BE2C (cell line): ENCODE measurements at regions not wholly inside any gene's neighbourhood (a gene's known extent, or its start where the extent isn't known, plus 50 kb on each side); places are given as distances from the start of the nearest gene placed in this dataset.
A peak's percentile ranks its signal among the peaks of the same experiment; 100 is the strongest.

ENCODE experiments used
- DNase-seq: peaks from one replicate; pipeline ENCODE4 v3.0.0-alpha.2; 2020
- H3K27me3 ChIP-seq: fragments of 250-450 bp; sonication (Bioruptor Pico); 2 replicates; pipeline ENCODE4 v1.5.1; 2020; ENCODE audit warnings: mild to moderate bottlenecking
- H3K36me3 ChIP-seq: fragments of 250-450 bp; sonication (Bioruptor Pico); 2 replicates; pipeline ENCODE4 v1.5.1; 2020; ENCODE audit warnings: mild to moderate bottlenecking
- H3K4me1 ChIP-seq: fragments of 250-450 bp; sonication (Bioruptor Pico); 2 replicates; pipeline ENCODE4 v1.5.1; 2020
- H3K4me3 ChIP-seq: 2 replicates; pipeline ENCODE4 v1.5.1; 2011; ENCODE audit warnings: low read depth, low read length
- H3K9me3 ChIP-seq: fragments of 250-450 bp; sonication (Bioruptor Pico); 2 replicates; pipeline ENCODE4 v1.5.1; 2020
- CTCF ChIP-seq: IDR thresholded peaks from 2 replicates; pipeline ENCODE4 v1.5.1; 2012; ENCODE audit warnings: mild to moderate bottlenecking, low read depth, low read length

GRCh38 chr7:135803143-135803542, 54.5 kb upstream of the FAM180A start:
- no peak overlapping the region for H3K4me3 ChIP-seq
- H3K27me3 ChIP-seq: no peaks in the 10 kb centered on the region
- H3K36me3 ChIP-seq: no peaks in the 10 kb centered on the region
- H3K9me3 ChIP-seq: no peaks in the 10 kb centered on the region
- no peak for DNase-seq
- no peak for TF ChIP-seq CTCF
- peaks cover 7% of the 10 kb centered on the region for H3K4me1 ChIP-seq

- Histone ChIP-seq H3K27me3 (no peaks in the 10 kb centered on the region), H3K9me3 (no peaks in the 10 kb centered on the region), H3K4me3 (no peak overlapping the region), H3K36me3 (no peaks in the 10 kb centered on the region), H3K4me1 (peaks cover 7% of the 10 kb centered on the region)
- no peak for DNase-seq
- TF ChIP-seq CTCF: no peak
These were observed 54.1 kb upstream of the FAM180A start for GRCh38 chr7:135802697-135803096.

GRCh38 chr7:135801877-135802276, 53.3 kb upstream of the FAM180A start:
- H3K4me1 ChIP-seq: peaks cover 7% of the 10 kb centered on the region
- no peak for TF ChIP-seq CTCF
- DNase-seq: peak; percentile 60
- H3K36me3 ChIP-seq: no peaks in the 10 kb centered on the region
- H3K27me3 ChIP-seq: no peaks in the 10 kb centered on the region
- no peaks in the 10 kb centered on the region for H3K9me3 ChIP-seq
- no peak overlapping the region for H3K4me3 ChIP-seq

GRCh38 chr7:135801045-135801693, 52.6 kb upstream of the FAM180A start:
- DNase-seq: peak; percentile 62
- TF ChIP-seq CTCF: peak; percentile 94
- H3K36me3 ChIP-seq: no peaks in the 10 kb centered on the region
- no peaks in the 10 kb centered on the region for H3K27me3 ChIP-seq
- peak overlapping the region; percentile 42 for H3K4me3 ChIP-seq
- no peaks in the 10 kb centered on the region for H3K9me3 ChIP-seq
- H3K4me1 ChIP-seq: peaks cover 7% of the 10 kb centered on the region

- no peaks in the 10 kb centered on the region for H3K27me3 ChIP-seq
- no peaks in the 10 kb centered on the region for H3K9me3 ChIP-seq
- no peaks in the 10 kb centered on the region for H3K36me3 ChIP-seq
- TF ChIP-seq CTCF: no peak
- H3K4me1 ChIP-seq: peaks cover 7% of the 10 kb centered on the region
- peak overlapping the region; percentile 42 for H3K4me3 ChIP-seq
- no peak for DNase-seq
These were observed 51.9 kb upstream of the FAM180A start for GRCh38 chr7:135800560-135800959.

GRCh38 chr7:135799881-135800280, 51.3 kb upstream of the FAM180A start:
- no peak for DNase-seq
- no peak for TF ChIP-seq CTCF
- peaks cover 7% of the 10 kb centered on the region for H3K4me1 ChIP-seq

More at GRCh38 chr7:135799881-135800280, 51.3 kb upstream of the FAM180A start:
- no peaks in the 10 kb centered on the region for H3K36me3 ChIP-seq
- no peaks in the 10 kb centered on the region for H3K9me3 ChIP-seq
- H3K4me3 ChIP-seq: no peak overlapping the region
- H3K27me3 ChIP-seq: no peaks in the 10 kb centered on the region
